ENCODE measurements at regions not wholly inside any gene's neighbourhood (a gene's known extent, or its start where the extent isn't known, plus 50 kb on each side); places are given as distances from the start of the nearest gene placed in this dataset.
"Not testable (repeated sequence)": the region's sequence is repeated elsewhere in the genome, so short reads cannot be mapped to it uniquely, and the experiment has no call there.

DNA sequence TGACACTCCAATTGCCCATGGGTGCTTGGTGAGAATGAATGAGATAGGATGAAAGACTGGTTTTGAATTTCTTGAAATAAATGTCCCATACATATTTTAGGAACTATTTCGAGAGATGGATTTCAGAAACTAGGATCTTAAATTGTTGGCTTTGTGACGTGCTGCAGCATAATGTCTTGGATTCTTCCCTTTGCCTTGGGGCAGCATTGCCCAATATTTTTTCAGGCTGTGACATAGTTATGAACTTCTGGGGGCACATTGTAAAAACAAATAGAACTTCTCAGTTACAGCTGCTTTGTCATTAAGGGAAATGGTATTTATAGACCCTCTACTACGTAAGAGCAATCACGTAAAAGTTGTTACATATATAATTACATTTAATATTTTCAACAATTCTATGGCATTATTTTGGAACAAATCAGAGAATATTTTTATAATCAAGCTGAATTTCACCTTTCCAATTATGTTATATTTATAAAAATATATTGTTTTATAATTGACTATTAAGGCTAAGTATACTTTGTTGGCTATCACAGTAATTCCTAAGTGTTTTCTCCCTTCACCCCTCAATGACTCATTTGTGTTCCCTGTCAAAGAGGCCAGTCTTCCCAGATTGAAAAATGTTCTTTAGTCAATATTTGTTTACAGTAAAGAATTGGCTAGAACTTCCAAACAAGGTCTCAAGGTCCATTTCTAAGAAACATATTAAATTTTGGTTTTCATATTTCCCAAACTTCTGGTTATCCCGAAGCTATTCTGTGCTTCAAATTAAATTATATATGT is 1388.3 kb upstream of the ACO1 start:
- FAIRE-seq, result no peak

DNA sequence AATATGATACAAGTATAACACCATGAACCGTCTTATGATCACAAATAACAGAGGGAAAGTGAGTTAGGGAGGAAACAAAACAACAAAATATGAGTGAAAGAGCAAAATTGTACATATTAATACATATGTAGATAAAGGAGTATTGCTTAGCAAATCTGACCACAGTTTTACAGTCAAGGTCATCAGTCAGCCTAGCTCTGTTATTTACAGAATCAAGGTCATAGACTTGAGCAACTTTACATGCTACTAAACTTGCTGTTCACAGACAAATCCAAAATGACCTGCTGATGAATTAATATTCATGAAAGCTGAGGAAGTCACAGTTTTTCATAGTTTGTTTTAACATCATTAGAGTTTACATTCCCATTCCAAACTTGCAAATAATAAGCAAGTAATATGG is 1387.7 kb upstream of the ACO1 start:
- DNase-seq (ENCODE audit: low spot score in 2 of 2) (no peak), FAIRE-seq (no peak)

More for the DNA sequence above, 1388.3 kb upstream of the ACO1 start:
- no peak for DNase-seq (ENCODE audit: low spot score in 2 of 2)

DNA sequence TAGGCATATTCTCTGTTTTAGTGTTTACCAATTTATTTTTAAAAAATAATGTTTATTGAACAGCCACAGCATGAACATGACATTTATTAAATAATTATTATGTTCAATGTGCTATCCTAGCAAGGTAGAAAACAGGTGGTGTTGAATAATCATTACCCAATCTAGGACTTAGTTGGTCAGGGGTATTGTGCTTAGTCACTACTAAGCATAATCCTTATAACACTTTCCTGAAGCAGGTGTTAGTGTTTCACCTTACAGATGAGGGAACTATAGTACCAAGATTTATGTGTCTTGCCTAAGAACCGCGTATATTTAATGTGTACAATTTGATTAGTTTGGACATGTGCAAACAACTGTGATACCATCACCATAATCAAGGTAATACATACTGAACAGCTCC is 1387.2 kb upstream of the ACO1 start:
- FAIRE-seq (no peak), DNase-seq (ENCODE audit: low spot score in 2 of 2) (no peak)

DNA sequence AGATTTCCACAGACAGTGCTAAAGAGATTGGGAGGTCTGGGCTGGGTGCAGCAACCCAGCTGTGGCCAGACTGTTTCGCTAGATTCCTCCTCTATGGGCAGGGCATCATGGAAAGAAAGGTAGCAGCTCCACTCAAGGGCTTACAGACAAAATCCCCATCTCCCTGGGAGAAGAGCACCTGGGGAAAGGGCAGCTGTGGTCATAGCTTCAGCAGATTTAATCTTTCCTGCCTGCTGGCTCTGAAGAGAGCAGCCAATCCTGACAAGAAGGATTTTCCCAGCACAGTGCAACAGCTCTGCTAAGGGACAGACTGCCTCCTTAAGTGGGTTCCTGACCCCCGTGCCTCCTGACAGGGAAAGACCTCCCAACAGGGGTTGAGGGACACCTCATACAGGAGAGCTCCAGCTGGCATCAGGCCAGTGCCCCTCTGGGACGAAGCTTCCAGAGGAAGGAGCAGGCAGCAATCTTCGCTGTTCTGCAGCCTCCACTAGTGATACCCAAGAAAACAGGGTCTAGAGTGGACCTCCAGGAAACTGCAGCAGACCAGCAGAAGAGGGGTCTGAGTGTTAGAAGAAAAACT is 1379.3 kb upstream of the ACO1 start:
- no peak for FAIRE-seq
- DNase-seq (ENCODE audit: low spot score in 2 of 2), result no peak

DNA sequence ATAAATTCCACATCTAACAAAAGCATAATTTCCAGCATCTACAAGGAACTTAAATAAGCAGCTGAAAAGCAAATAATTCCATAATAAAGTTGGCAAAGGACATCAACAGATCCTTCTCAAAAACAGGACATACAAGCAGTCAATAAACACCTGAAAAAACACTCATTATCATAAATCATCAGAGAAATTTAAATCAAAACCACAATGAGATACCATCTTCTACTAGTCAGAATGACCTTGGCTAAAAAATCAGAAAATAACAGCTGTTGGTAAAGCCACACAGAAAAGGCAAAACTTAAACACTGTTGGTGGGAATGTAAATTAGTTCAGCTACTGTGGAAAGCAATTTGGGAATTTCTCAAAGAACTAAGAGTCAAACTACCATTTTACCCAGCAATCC is 1371.1 kb upstream of the ACO1 start:
- FAIRE-seq (no peak), DNase-seq (ENCODE audit: low spot score in 2 of 2) (no peak)

DNA sequence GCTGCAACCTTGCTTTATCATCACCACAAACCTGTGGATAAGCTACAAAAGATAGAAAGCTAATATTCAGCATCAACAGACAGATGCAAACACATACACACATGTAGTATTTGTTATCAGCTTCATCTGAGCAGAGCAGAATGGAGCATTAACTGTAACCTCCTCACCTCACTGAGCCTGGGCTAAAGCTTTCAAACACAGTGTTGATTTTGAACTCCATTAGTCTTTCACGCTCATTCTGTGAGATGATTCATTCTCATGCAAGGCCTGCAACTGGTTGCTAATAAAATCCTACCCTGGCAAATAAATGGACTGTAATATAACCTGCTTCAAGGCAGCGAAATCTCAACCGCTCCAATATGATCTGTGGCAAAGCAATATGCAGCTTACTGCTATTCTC is 1360.6 kb upstream of the ACO1 start:
- DNase-seq (ENCODE audit: low spot score in 2 of 2) (no peak), FAIRE-seq (no peak)

DNA sequence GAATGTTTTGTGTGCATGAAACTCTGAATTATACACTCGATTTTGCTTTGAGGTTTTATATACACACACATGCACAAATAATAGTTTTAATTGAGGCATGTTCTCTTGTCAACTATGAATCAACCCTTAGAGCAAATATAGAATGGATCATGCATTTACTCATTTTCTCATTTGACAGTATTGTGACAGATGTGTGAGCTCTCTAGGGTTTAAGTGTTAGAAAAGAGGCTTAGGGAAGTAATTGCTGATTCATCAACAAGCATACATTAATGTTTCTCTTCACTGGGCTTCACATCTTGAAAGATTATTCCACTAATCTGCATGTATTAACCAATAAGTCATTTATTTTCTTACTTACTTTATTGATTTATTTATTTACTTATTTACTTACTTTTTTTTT is 1356.8 kb upstream of the ACO1 start:
- FAIRE-seq, result no peak
- DNase-seq (ENCODE audit: low spot score in 2 of 2), result no peak

DNA sequence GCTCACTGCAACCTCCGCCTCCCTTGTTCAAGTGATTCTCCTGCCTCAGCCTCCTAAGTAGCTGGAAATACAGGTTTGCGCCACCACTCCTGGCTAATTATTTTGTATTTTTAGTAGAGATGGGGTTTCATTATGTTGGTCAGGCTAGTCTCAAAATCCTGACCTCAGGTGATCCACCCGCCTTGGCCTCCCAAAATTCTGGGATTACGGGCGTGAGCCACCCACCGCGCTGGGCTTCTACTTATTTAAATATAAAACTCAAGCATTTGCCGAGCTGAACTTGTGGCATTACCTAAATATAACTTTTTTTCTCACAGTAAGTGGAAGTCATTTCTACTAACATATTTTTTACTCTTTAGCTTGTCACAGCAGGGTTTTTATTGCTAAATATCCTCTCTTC is 1356.3 kb upstream of the ACO1 start:
- FAIRE-seq (no peak), DNase-seq (ENCODE audit: low spot score in 2 of 2) (no peak)

DNA sequence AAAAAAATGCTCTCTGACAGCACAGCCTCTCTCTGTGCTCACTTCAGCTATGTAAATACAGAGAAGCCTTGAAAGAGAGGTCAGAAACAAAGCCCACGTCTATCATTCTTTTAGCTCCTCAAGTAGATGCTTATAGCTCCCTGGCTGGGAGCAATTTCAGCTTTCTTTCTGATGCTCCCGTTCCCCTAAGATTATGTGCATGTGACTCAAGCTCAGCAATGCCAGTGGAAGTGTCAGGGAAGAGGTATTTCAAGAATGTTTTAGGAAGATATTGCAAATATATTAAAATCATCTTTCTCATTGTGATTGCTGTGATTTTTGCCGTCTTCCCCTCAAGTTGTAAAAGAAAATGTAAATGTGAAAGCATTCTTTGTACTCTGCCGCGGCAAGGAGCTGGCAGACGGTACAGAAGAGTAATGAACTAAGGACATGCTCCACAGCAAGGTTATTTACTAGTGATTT is 1353.7 kb upstream of the ACO1 start:
- FAIRE-seq, result no peak
- DNase-seq (ENCODE audit: low spot score in 2 of 2), result no peak

DNA sequence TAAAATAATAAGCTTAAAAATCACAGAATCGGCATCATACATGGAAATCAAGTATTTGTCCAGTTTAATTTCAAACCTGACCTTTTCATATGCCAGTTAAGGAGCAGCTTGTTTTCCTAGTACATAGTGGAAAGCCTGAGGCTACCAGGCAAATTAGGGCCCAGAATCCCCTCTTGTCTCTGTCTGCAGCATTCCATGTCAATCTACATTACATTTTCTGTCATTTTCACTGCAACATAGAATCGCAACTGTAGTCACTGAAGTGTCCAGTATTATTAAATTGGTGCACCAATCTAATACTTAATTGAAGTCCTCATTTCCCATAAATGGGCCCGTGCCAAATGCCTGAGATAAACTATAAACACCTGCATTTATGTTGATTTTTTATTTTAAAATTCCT is 1352.2 kb upstream of the ACO1 start:
- DNase-seq (ENCODE audit: low spot score in 2 of 2) (no peak), FAIRE-seq (no peak)

DNA sequence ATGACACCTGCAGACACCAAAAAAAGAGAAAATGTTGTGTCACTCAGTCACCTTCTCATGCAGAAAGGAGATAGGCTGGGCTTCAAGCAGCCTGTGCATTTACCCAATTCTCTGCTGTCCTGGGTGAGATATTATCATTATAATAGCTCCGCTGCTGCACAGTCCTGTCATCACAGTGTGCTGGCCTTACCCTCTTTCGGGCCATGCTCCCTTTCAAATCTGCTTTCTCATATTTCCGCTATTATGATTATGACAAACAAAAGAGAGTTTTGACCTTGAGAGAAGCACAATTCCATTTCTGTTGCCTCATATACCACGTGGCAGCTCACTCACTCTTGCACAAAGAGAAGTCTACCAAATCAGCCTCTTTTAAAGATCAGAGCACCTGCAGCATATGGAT is 1350.1 kb upstream of the ACO1 start:
- FAIRE-seq, result no peak

DNA sequence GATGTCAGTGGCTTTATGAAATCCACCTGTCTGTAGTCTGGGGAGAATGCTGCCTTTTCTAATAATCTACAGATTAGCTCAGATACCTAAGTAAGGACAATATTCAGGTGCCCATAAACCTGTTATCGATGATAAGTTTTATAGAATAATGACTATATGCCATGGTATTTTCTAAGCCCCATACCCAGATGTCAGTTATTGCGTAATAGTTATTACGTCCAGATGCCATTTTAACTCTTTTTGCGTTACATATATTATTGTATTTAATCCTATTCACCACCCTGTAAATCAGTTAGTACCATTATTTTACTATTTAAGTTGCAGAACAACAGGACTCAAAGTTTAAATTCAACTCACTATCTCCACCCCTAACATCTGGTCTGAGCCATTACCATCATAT is 1343.9 kb upstream of the ACO1 start:
- DNase-seq (ENCODE audit: low spot score in 2 of 2) (no peak), FAIRE-seq (no peak)

More for the DNA sequence above, 1350.1 kb upstream of the ACO1 start:
- DNase-seq (ENCODE audit: low spot score in 2 of 2), result no peak

DNA sequence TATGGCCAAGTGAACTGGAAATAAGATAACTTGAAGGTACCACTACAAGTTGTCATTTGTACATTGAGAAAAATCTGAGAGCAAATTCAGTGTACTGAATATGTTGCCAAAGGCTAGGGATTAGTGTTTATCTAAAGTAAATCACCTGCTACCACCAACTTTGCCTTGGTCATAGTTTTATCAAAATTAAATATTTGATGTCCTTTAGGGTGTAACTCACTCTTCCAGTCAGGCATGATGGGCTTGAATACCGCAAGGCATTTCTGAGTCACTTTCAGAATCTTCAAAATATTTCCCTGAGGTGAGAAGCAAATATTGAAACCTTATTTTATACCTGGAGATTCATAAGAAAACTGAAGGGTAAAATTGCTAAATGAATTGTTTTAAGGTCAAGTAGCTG is 1338.6 kb upstream of the ACO1 start:
- FAIRE-seq (no peak), DNase-seq (ENCODE audit: low spot score in 2 of 2) (no peak)

DNA sequence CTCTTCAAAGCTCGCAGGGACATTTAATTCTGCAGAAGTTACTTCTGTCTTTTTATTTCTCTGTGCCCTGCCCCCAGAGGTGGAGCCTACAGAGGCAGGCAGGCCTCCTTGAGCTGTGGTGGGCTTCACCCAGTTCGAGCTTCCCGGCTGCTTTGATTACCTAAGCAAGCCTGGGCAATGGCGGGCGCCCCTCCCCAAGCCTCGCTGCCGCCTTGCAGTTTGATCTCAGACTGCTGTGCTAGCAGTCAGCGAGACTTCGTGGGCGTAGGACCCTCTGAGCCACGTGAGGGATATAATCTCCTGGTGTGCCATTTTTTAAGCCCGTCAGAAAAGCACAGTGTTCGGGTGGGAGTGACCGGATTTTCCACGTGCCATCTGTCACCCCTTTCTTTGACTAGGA is 1322.9 kb upstream of the ACO1 start:
- not testable (repeated sequence) for DNase-seq (ENCODE audit: low spot score in 2 of 2); FAIRE-seq

DNA sequence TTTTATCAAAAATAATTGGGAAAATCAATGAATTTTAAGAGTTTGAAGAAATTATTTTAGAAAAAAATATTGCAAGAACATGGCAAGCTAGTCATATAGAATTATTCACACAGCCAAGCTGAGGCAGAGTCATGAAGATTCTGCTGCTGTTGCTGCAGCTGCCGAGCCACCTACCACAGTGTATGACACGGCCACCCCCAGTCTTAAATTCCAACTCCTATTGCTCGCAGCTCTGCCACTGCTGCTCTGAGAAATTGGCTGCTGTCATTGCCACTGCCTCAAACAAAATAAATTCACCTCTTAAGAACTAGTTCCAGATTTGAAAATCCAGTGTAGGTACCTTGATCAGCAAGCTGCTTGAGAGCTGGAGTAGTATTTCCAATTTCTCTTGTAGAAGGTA is 1318.8 kb upstream of the ACO1 start:
- FAIRE-seq, result no peak

DNA sequence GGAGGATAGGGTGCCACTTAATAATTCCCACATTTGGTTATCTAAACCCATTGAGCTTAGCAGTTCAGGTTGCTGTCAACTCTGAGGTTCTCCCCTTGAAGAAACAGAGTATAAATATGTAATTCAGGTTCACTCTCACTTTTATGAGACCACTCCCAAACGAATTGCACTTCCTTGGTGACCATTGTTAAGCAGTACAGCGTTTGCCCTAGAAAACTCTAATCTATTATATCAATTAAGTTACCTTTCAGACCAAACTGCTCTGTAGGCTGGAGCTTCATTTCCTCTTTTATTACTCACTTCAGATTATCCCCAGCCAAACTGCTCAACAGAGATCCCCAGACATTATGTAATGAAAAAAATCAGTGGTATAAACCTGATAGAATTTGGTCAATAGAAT is 1317.0 kb upstream of the ACO1 start:
- FAIRE-seq, result no peak

More for the DNA sequence above, 1318.8 kb upstream of the ACO1 start:
- no peak for DNase-seq (ENCODE audit: low spot score in 2 of 2)

DNA sequence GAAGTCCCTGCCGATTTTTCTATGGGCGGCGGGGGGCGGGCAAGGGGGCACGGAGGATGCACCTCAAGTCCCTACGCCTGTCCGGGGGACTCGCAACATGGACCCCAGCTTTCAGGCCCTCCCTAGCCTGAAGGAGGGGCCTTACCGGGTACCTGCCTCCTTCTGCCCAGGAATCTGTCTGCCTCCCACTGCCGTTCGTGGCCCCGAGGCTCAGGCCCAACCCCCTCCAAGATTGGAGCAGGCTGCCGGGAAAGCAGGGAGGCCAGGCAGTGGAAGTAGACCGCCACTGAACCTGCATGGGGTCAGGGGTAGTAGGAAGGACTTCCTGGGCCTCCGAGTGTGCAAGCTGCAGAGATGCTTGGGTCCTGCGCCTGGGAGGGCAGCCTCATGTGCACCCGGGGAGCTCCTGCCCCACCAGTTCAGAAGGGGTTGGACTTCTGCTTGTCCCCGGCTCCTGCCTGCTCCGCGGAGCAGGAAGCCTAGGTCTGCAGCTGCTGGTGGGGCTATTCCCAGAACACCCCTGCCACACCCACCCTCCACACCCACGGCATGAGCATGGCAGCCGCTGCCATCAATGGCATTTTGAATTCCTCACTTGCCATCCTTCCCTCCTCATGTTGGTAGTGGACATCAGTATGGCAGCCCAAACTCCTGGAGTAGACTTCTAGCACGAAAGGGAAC is 1312.7 kb upstream of the ACO1 start:
- DNase-seq (ENCODE audit: low spot score in 2 of 2), result no peak
- no peak for FAIRE-seq

More for the DNA sequence above, 1317.0 kb upstream of the ACO1 start:
- no peak for DNase-seq (ENCODE audit: low spot score in 2 of 2)

DNA sequence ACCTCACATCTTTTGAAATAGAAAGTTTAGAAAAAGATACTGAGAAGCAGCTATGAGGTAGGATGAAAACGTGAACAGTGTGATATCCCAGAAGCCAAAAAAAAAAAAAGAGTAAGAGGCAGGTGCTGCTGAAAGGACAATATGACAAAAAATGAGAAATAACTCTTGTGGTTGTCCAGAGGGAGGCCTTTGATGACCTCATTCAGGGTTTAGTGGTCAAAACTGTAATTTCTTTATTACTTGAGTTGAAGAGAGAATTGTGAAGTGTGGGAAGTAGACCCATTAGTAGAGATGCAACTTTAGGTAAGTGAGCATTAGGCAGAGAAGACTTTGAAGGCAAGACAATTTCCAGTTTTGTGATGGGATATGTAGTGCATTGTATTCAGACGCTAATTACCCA is 1306.3 kb upstream of the ACO1 start:
- no peak for FAIRE-seq

DNA sequence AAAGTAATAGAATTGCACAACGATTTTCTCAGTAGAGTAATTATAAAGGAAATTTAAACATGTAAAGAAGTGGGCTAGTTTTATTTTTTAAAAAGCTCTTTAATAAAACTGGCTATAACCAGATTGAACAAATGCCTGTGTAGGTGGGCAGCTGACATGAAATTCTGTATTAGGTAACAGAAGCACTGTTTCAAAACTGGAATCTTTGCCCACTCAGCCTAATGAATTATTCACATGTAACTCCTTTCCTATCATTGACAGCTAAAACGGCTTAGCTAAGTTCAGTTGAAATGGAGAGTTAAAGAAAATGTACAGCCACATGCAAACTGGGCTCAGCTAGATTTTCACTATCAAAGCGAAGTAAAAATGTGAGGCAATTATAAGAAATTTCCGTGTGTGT is 1300.1 kb upstream of the ACO1 start:
- no peak for FAIRE-seq

More for the DNA sequence above, 1306.3 kb upstream of the ACO1 start:
- DNase-seq (ENCODE audit: low spot score in 2 of 2), result no peak

DNA sequence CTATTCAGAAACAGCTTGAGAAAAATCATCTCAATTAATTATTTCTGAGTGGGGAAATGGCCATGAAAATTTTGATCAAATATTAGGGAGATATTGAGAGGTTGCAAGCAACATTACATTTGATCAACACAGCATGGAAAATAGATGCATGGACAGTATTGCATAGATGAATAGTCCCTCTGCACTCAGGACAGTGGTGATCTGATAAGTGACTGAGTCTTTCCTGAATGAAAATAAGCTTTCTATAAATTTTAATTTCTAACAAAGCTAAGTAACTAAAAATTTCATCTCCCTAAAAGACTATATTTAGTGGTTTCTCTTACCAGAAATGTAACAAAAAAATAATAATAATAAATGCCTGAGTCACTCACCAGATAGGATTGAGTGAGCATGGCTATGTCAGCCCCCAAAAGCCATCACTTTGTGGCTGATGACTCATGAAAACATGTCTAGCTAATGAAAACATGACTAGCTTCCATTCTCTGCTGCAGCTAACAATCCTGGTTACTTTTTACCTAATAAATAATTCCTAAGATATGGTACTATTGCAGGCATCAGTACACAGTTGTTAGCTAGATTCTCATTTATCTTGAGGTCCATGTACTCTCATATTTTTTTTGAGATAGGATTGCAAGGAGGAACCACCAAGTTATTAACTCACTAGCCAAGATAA is 1294.8 kb upstream of the ACO1 start:
- FAIRE-seq (no peak), DNase-seq (ENCODE audit: low spot score in 2 of 2) (no peak)

More for the DNA sequence above, 1300.1 kb upstream of the ACO1 start:
- no peak for DNase-seq (ENCODE audit: low spot score in 2 of 2)

DNA sequence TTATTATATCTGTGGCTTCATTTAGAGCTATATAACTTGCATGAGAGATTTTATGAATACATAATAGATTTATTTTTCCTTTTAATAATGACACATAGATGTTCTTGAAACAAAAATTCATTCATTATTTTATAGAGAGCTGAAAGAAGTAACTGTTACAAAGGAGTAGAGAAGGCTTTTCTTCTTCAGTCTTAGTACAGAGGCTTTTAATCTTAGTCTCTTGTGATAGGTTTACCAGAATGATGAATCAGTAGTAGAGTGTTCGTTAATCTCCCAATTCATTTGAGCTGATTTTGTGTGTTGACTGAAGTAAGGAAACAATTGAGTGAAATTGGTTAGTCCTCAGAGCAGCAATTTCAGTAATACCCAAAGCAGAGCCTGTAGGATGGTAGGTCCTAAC is 1284.1 kb upstream of the ACO1 start:
- FAIRE-seq (no peak), DNase-seq (ENCODE audit: low spot score in 2 of 2) (no peak)

All from frontal cortex (tissue), 3 donors.